Suppressor macrophage treated with lipopolysaccharide for 4 hours (primary cell): ENCODE measurements at regions not wholly inside any gene's neighbourhood (a gene's known extent, or its start where the extent isn't known, plus 50 kb on each side); places are given as distances from the start of the nearest gene placed in this dataset.

ENCODE experiments used
- DNase-seq: peaks from one replicate; pipeline ENCODE4 v3.0.0-alpha.2; 2020

- no peak for DNase-seq
Observed at GRCh38 chr13:67299072-67299635, 69.0 kb upstream of the PCDH9 start.

DNA sequence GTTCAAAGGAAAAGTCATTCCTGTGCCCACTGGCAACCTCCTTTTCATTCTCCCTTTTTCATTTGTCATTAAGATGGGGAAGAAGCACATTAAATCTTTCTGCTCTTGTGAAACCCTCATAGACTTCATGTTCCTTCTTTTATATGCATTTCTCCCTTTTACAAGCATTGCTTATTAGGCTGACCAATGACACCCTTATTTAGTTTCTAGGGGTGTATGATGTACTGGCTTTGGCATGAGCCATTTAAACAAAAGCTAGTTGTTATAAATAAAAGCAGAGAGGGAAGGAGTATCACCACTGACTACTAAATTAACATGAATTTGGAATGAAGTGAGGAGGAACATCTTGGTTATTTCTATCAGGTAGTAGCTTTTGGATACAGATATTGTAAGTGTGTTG lies 68.2 kb upstream of the PCDH9 start:
- DNase-seq, result no peak

DNA sequence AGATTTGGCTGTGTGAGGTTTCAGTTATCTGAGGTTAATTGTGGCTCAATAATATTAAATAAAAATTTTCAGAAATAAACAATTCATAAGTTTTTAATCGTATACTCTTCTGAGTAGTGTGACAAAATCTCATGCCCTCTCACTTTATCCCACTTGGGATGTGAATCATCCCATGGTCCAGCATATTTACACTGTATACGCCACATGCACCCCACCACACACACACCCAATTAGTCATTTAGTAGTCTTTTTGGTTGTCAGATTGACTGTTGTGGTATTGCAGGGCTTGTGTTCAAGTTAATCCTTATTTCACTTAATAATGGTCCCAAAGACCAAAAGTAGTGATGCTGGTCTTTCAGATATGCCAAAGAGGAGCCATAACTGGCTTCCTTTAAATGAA lies 66.4 kb upstream of the PCDH9 start:
- no peak for DNase-seq

DNA sequence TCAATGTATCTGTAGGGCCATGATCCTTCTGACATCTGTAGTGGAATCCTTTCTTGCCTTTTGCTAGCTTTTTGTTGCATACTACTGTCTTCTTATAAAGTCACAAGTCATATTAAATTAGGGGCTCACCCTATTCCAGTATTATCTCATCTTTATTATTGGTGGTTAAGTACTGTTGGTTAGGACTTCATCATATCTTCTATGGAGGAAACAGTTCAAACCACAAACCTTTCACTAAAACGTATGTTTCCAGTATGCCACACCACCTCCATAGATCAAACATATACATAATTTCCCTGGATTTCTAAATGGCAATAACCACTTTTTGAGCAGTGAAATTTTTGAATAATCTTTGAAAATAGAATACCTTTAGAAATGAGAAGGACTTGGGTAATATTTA lies 62.8 kb upstream of the PCDH9 start:
- no peak for DNase-seq

DNA sequence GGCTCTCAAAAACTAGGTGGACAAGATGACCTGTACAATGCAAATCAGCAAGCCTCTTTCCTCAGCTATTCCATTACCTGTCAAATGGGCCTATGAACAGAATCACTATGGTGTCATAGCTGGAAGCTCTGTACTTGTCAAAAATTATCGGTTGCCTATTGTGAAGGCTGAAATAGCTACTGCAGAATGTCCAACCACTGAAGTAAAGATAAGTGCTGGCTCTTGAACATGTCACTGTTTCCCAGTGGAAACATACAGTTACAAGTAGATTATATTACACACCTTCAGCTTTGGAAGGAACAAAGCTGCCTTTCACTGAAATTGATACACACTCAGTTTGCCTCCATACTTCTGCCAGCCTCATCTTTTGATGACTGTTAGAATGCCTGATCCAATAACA lies 55.5 kb upstream of the PCDH9 start:
- no peak for DNase-seq

DNA sequence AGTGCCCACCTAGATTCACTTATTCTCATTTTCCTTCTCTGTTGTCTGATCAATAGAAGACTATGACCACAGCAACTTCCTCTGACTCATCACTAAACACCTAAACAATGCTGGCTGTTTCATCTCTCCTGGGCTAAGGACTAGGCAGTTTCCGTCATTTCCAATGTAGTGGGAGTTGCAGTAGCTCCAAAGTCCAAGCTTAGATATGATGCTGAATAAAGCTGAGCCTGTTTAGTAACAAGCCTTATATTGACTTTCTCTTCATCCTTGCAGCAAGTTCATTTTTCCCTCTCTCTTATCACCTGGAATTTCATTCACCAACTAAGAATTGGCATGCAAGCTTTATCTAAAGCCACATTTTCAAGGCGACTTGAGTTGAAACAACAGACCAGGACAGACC lies 53.5 kb upstream of the PCDH9 start:
- no peak for DNase-seq

DNA sequence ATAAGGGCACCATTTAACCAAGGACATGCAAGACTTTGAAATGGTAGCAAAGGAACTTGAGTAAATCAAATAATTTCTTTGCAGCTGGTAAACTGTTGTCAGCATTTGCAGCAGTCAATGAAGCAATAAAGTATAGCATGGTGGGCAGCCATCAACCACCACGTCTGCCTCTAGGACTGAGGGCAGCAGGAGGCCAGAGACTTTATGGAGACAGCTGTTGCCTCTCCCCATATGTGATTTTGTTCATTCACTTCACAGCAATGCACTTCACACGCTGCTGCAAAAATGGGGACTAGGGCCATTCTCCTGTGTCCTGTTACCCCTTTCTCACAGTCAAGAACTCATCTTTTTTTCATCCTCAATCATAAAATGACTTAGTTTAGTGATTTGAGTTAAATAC lies 51.3 kb upstream of the PCDH9 start:
- DNase-seq, result no peak
